Aorta (tissue), 5 donors: ENCODE measurements at regions not wholly inside any gene's neighbourhood (a gene's known extent, or its start where the extent isn't known, plus 50 kb on each side); places are given as distances from the start of the nearest gene placed in this dataset.

Source experiments
- ATAC-seq: fragments of 200-7000 bp; cut with Tn5 transposase; one replicate; pipeline ENCODE4 v1.9.1; 2022; ENCODE audit warnings: moderate library complexity; ENCODE audit not compliant: low FRiP score
- DNase-seq, 2 donors: peaks; one replicate each; pipeline ENCODE4 v3.0.0-alpha.2; 2020
- H3K27ac ChIP-seq, 2 donors: one replicate each; pipeline ENCODE4 v1.5.1; 2013; ENCODE audit warnings: low read length in 2 of 2, mild to moderate bottlenecking in 2 of 2, moderate library complexity in 2 of 2, control low read depth in 1 of 2, inconsistent platforms in 1 of 2, low read depth in 1 of 2
- H3K27me3 ChIP-seq, 2 donors: one replicate each; pipeline ENCODE4 v1.6.1; 2013; ENCODE audit warnings: control low read depth in 1 of 2, low read length in 1 of 2, mild to moderate bottlenecking in 1 of 2, moderate library complexity in 1 of 2; ENCODE audit not compliant: insufficient read depth in 2 of 2, control insufficient read depth in 1 of 2
- H3K36me3 ChIP-seq, 2 donors: one replicate each; pipeline ENCODE4 v1.6.1; 2013; ENCODE audit warnings: control low read depth in 1 of 2, low read length in 1 of 2, mild to moderate bottlenecking in 1 of 2; ENCODE audit not compliant: insufficient read depth in 2 of 2, control insufficient read depth in 1 of 2
- H3K4me1 ChIP-seq, 2 donors: one replicate each; pipeline ENCODE4 v1.6.1; 2013; ENCODE audit warnings: low read length in 2 of 2, control low read depth in 1 of 2, mild to moderate bottlenecking in 1 of 2, moderate library complexity in 1 of 2; ENCODE audit not compliant: insufficient read depth in 2 of 2, control insufficient read depth in 1 of 2
- H3K4me3 ChIP-seq, 2 donors: one replicate each; pipeline ENCODE4 v1.5.1; 2013; ENCODE audit warnings: low read length in 2 of 2, control low read depth in 1 of 2, mild to moderate bottlenecking in 1 of 2
- H3K9me3 ChIP-seq: one replicate; pipeline ENCODE4 v1.6.1; 2013; ENCODE audit warnings: mild to moderate bottlenecking, low read length; ENCODE audit not compliant: control insufficient read depth
- WGBS, 2 donors: extraction: QIAGEN DNeasy Blood & Tissue Kit; methylation state at CpG; one replicate each; pipeline ENCODE4 v1.1.7; 2013; 5-methylcytosine and 5-hydroxymethylcytosine counted together
- intact Hi-C, 2 donors: fragments of 100-400 bp; cut with DNase I; formaldehyde crosslinking; loops; one replicate each; pipeline versions ENCODE4 v1.14.2 to v1.15.0; 2022
- donor health status: healthy with polysubstance abuse.
- donor health status: Bipolar disorder and iron deficiency.
- donor health status: DM: no; HTN: no; CAD: no.
- donor health status: DM: no; HTN: no; CAD: no.
- donor health status: DM: yes; HTN: yes; CAD: no.

DNA sequence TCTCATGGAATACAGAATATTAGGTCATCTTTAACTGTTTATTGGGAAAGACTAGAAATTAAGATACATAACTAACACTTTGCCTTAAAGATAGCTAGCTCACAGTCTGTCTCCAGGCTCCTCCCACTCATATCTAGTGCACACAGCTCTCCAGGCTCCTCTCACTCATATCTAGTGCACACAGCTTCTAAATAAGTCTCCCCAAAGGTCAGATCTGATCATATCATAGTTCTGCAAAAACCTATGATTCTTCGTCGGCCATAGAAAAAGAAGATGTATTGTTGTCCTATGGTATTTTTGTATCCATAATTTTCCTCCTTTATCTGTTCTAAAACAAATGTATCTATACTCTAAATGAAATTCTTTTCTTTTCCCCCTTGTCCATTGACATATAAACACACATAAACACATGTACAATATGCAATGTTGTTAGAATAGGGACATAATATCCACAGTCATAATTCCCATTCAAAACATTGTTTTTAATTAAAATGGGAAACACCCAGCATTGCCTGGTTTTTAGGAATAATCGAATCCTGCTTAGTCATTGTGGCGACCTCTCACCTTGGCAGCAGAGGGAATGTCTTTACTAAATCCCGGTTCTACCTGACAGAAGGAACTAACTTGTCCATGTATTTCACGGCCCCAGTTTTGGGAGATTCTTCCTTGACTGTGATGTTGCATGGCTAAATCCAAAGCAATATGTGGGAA, 1282.0 kb downstream of the PCDH7 start:
- ATAC-seq, result no peak
- 75 to 82% methylated on average over 6 of the region's 6 CpGs for WGBS, 2 donors

DNA sequence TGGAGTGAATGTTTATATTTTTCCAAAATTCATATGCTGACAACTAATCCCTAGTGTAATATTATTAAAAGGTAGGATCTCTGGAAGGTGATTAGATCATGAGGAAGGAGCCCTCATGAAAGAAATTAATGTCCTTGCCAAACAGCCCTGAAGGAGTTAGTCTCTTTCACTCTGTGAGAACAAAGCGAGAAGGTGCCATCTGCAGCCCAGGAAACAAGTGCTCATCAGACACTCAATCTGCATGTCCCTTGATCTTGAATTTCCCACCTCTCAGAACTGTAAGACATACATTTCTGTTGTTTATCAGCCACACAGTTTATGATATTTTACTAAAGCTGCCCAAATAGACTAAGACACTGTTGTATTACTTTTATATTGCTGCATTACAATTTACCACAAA, 1283.4 kb downstream of the PCDH7 start:
- Histone ChIP-seq H3K27ac (no peak overlapping the region), H3K9me3 (no peaks in the 10 kb centered on the region), H3K27me3 (no peaks in the 10 kb centered on the region), H3K4me3 (no peak overlapping the region), H3K4me1 (no peaks in the 10 kb centered on the region), H3K36me3 (no peaks in the 10 kb centered on the region)
- no peak for ATAC-seq
- no peak for DNase-seq
- WGBS, 2 donors, result 46 to 58% methylated on average over 1 of the region's 1 CpG
- intact Hi-C loops, result no loop called here

More for the DNA sequence above, 1282.0 kb downstream of the PCDH7 start:
- no peaks in the 10 kb centered on the region for H3K4me1 ChIP-seq
- no peak overlapping the region for H3K27ac ChIP-seq
- H3K36me3 ChIP-seq, result no peaks in the 10 kb centered on the region
- H3K27me3 ChIP-seq, result no peaks in the 10 kb centered on the region
- intact Hi-C loops, result no loop called here
- H3K9me3 ChIP-seq, result no peaks in the 10 kb centered on the region
- H3K4me3 ChIP-seq, result no peak overlapping the region
- no peak for DNase-seq

- intact Hi-C loops, result no loop called here
- no peaks in the 10 kb centered on the region for H3K36me3 ChIP-seq
- no peak for ATAC-seq
These were observed 1290.1 kb downstream of the PCDH7 start for GRCh38 chr4:32010221-32010620.

GRCh38 chr4:32022071-32022470, 1301.9 kb downstream of the PCDH7 start:
- DNase-seq, result no peak
- WGBS, 2 donors, result 58 to 61% methylated on average over 1 of the region's 1 CpG
- no peaks in the 10 kb centered on the region for H3K9me3 ChIP-seq
- no peak overlapping the region for H3K27ac ChIP-seq
- no peak overlapping the region for H3K4me3 ChIP-seq
- intact Hi-C loops, result no loop called here
- H3K27me3 ChIP-seq, result no peaks in the 10 kb centered on the region
- no peaks in the 10 kb centered on the region for H3K4me1 ChIP-seq
- H3K36me3 ChIP-seq, result no peaks in the 10 kb centered on the region
- ATAC-seq, result no peak

More at GRCh38 chr4:32010221-32010620, 1290.1 kb downstream of the PCDH7 start:
- 88 to 91% methylated on average over 3 of the region's 3 CpGs for WGBS, 2 donors
- Histone ChIP-seq H3K9me3 (peaks cover 5% of the 10 kb centered on the region), H3K27me3 (no peaks in the 10 kb centered on the region), H3K4me1 (no peaks in the 10 kb centered on the region), H3K27ac (no peak overlapping the region), H3K4me3 (no peak overlapping the region)
- no peak for DNase-seq

GRCh38 chr4:32025851-32026459, 1305.8 kb downstream of the PCDH7 start:
- intact Hi-C loops, result no loop called here

GRCh38 chr4:32030406-32030805, 1310.2 kb downstream of the PCDH7 start:
- intact Hi-C loops, result no loop called here
- Histone ChIP-seq H3K36me3 (no peaks in the 10 kb centered on the region), H3K9me3 (no peaks in the 10 kb centered on the region), H3K27ac (no peak overlapping the region), H3K4me3 (no peak overlapping the region), H3K27me3 (no peaks in the 10 kb centered on the region), H3K4me1 (no peaks in the 10 kb centered on the region)
- DNase-seq (no peak), ATAC-seq (no peak)

More at GRCh38 chr4:32025851-32026459, 1305.8 kb downstream of the PCDH7 start:
- no peak for ATAC-seq
- Histone ChIP-seq H3K4me3 (no peak overlapping the region), H3K36me3 (no peaks in the 10 kb centered on the region), H3K9me3 (no peaks in the 10 kb centered on the region), H3K27ac (no peak overlapping the region), H3K27me3 (no peaks in the 10 kb centered on the region), H3K4me1 (no peaks in the 10 kb centered on the region)
- no peak for DNase-seq
- 76 to 77% methylated on average over 5 of the region's 5 CpGs for WGBS, 2 donors

DNA sequence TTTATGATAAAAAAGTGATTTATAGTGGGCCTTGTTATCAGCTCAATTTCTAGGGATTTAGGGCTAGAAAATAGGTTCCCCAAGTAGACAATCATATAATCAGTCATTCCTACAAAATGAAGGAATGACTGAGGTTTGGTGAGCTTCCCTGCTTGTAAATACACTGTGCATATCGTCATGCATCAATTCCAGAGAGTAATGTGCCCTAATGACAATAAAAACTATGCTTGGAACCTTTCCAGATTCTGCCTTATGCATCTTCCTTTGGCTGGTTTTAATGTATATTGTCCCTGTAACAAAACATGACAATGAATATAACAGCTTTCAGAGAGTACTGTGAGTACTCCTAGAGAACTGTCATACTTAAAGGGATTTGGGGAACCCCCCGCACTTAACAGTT, 1310.9 kb downstream of the PCDH7 start:
- 76 to 84% methylated on average over 2 of the region's 2 CpGs for WGBS, 2 donors
- Histone ChIP-seq H3K9me3 (no peaks in the 10 kb centered on the region), H3K27ac (no peak overlapping the region), H3K36me3 (no peaks in the 10 kb centered on the region), H3K4me1 (no peaks in the 10 kb centered on the region), H3K4me3 (no peak overlapping the region), H3K27me3 (no peaks in the 10 kb centered on the region)
- DNase-seq (no peak), ATAC-seq (no peak)
- intact Hi-C loops, result no loop called here

DNA sequence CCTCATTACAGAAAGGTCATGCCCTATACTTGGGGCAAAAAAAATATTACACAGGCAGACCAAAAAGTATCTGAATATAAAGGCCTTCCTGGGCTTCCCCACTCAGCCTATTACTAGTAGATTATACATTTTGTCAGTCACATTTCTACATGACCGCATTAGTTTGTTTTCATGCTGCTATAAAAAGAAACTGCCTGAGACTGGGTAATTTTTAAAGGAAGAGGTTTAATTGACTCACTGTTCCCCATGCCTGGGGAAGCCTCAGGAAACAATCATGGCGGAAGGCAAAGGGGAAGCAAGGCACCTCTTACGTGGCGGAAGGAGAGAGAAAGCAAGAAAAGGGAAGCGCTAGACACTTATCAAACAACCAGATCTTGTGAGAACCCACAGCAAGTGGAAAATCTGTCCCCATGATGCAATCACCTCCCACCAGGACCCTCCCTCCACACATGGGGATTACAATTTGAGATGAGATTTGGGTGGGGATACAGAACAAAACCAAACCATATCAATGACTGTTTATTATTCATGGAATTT, 1312.0 kb downstream of the PCDH7 start:
- no peaks in the 10 kb centered on the region for H3K9me3 ChIP-seq
- no peak overlapping the region for H3K4me3 ChIP-seq
- no peaks in the 10 kb centered on the region for H3K36me3 ChIP-seq
- intact Hi-C loops, result no loop called here
- WGBS, 2 donors, result 78 to 82% methylated on average over 5 of the region's 5 CpGs
- H3K27me3 ChIP-seq, result no peaks in the 10 kb centered on the region
- no peak overlapping the region for H3K27ac ChIP-seq
- DNase-seq, result no peak
- H3K4me1 ChIP-seq, result no peaks in the 10 kb centered on the region
- no peak for ATAC-seq

DNA sequence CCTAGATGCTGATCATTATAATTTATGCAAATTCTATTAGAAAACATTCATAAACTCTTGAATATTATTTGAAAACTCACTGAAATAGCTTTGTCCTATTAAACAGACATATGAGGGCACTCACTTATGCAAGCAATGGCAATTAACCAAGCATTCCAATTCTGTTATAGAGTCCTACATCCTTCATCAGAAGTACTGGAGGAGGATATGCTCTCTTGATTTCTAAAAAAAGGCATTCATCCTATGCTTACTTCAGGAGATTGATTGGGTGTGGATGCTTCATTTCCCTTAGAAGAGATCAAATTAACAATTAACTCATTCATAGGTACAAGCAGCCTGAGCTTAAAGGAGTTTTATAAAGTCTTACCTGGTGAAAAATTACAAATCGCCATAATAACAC, 1317.2 kb downstream of the PCDH7 start:
- H3K36me3 ChIP-seq, result no peaks in the 10 kb centered on the region
- no peaks in the 10 kb centered on the region for H3K9me3 ChIP-seq
- intact Hi-C loops, result no loop called here
- H3K27me3 ChIP-seq, result no peaks in the 10 kb centered on the region
- no peaks in the 10 kb centered on the region for H3K4me1 ChIP-seq
- 89 to 93% methylated on average over 1 of the region's 1 CpG for WGBS, 2 donors
- no peak for DNase-seq
- no peak overlapping the region for H3K4me3 ChIP-seq
- ATAC-seq, result no peak
- no peak overlapping the region for H3K27ac ChIP-seq
